Body of pancreas (tissue), 4 donors: ENCODE measurements at regions not wholly inside any gene's neighbourhood (a gene's known extent, or its start where the extent isn't known, plus 50 kb on each side); places are given as distances from the start of the nearest gene placed in this dataset.
A peak's percentile ranks its signal among the peaks of the same experiment; 100 is the strongest.

Experiments used
- POLR2A ChIP-seq, 3 donors: fragments of 450-650 bp; IDR thresholded peaks; one replicate each; pipeline ENCODE4 v1.6.1; 2016; ENCODE audit warnings: antibody characterized with exemption in 3 of 3, mild to moderate bottlenecking in 2 of 3
- TF ChIP-seq, protein P1 (sequence below), 7 experiments: fragments of 450-650 bp in 4 of 7; fragments of 200-600 bp in 3 of 7; sonication (generic) in 3 of 7; IDR thresholded peaks; one replicate each; pipeline ENCODE4 v1.5.1; 2016 to 2019; ENCODE audit warnings: antibody characterized with exemption in 7 of 7

GRCh38 chr11:106208760-106209159, 131.3 kb downstream of the AASDHPPT start:
- TF ChIP-seq, protein P1, sequence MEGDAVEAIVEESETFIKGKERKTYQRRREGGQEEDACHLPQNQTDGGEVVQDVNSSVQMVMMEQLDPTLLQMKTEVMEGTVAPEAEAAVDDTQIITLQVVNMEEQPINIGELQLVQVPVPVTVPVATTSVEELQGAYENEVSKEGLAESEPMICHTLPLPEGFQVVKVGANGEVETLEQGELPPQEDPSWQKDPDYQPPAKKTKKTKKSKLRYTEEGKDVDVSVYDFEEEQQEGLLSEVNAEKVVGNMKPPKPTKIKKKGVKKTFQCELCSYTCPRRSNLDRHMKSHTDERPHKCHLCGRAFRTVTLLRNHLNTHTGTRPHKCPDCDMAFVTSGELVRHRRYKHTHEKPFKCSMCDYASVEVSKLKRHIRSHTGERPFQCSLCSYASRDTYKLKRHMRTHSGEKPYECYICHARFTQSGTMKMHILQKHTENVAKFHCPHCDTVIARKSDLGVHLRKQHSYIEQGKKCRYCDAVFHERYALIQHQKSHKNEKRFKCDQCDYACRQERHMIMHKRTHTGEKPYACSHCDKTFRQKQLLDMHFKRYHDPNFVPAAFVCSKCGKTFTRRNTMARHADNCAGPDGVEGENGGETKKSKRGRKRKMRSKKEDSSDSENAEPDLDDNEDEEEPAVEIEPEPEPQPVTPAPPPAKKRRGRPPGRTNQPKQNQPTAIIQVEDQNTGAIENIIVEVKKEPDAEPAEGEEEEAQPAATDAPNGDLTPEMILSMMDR (IDR thresholded peaks at IDR 0.05), result peak in 1 of 7 experiments; percentile 13
- no peak for TF ChIP-seq POLR2A (IDR thresholded peaks at IDR 0.05)
